OCI-LY7 (cell line): ENCODE measurements at regions not wholly inside any gene's neighbourhood (a gene's known extent, or its start where the extent isn't known, plus 50 kb on each side); places are given as distances from the start of the nearest gene placed in this dataset.

Source experiments
- CTCF ChIP-seq: fragments of 200-600 bp; sonication (generic); conservative IDR thresholded peaks from 2 replicates; pipeline ENCODE4 v1.5.1; 2014; ENCODE audit warnings: mild to moderate bottlenecking, antibody characterized with exemption, low read length, moderate library complexity, mixed read lengths
- EZH2phosphoT487 ChIP-seq: fragments of 200-600 bp; sonication (generic); IDR thresholded peaks from 2 replicates; pipeline ENCODE4 v1.6.1; 2018; ENCODE audit warnings: low read depth, borderline replicate concordance, mild to moderate bottlenecking, mixed run types, antibody characterized with exemption, low read length, moderate library complexity, mixed read lengths

- TF ChIP-seq CTCF (no peak), EZH2phosphoT487 (no peak)
These were observed 118.6 kb upstream of the ADGRF1 start for GRCh38 chr6:47160702-47161101.
